NCI-H2171 (cell line): ENCODE measurements at regions not wholly inside any gene's neighbourhood (a gene's known extent, or its start where the extent isn't known, plus 50 kb on each side); places are given as distances from the start of the nearest gene placed in this dataset.
"Not testable (repeated sequence)": the region's sequence is repeated elsewhere in the genome, so short reads cannot be mapped to it uniquely, and the experiment has no call there.

ENCODE experiments used
- DNase-seq: peaks from one replicate; lab custom pipeline; 2025; lab: John Stamatoyannopoulos, UW

DNA sequence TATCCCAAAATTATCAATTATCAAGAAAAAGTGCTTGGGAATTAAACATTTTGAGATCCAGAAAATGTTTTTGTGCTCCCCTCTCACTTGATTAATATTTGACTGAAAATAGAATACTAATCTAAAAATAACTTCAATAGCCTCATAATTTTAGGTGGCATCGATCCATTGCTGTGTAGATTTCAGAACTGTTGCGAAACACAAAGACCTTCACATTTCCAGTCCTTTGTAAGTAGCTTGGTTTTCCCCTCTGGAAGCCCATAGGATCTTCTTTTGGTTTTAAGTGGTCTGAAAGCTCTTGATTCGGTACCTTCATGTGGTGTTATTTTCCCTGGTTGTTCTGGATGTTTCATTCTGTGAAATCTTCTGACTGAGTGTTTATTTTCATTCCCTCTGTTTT lies 176.5 kb downstream of the NUFIP1 start:
- DNase-seq = no peak

- DNase-seq = peak; percentile 41
These were observed 179.0 kb downstream of the NUFIP1 start for GRCh38 chr13:44810061-44810840.

GRCh38 chr13:44809190-44809589 lies 180.1 kb downstream of the NUFIP1 start:
- no peak for DNase-seq

- DNase-seq = no peak
These were observed 181.1 kb downstream of the NUFIP1 start for GRCh38 chr13:44808185-44808584.

GRCh38 chr13:44807449-44808034 lies 181.7 kb downstream of the NUFIP1 start:
- no peak for DNase-seq

DNA sequence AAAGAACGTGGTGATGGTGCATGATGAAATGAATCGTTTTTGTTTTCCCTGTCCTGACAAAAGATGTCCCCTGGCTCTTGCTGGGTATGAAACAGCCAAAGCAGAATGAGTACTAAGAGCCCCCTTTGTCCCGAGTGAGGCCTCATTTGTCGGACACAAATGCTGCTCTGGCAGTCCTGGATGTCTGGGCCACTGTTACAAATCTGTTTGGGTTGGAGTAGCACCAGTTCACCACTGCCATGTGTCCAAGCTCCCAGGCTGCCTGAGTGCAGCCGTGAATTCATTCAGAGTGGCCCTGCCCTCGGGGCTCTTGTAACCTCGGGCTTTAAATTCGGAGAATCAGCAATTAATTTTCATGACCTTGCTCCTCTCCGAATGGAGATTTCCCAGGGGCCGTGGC lies 182.4 kb downstream of the NUFIP1 start:
- no peak for DNase-seq

- no peak for DNase-seq
These were observed 183.7 kb downstream of the NUFIP1 start for GRCh38 chr13:44805585-44805984.

- DNase-seq = no peak
These were observed 185.9 kb downstream of the NUFIP1 start for GRCh38 chr13:44803390-44803789.

- DNase-seq = no peak
These were observed 186.8 kb downstream of the NUFIP1 start for GRCh38 chr13:44802491-44802890.

DNA sequence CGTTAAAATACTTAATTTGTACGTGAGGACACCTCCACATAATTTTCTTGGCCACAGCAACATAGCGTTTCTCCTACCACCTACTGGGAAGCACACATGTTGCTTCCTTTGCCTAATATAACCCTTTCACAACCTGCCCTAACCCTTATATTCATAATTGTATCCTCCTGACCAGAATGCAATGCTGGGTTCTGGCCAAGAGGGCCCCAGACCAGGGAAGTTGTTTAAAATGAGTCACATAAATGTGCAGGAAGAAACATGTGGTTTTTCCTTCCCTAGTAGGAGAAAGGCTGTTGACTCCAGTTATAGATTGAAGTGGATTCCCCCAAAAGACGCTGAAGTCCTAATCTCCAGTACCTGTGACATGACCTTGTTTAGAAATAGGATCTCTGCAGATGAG lies 187.3 kb downstream of the NUFIP1 start:
- DNase-seq = no peak

- DNase-seq = no peak
These were observed 188.6 kb downstream of the NUFIP1 start for GRCh38 chr13:44800626-44801025.

DNA sequence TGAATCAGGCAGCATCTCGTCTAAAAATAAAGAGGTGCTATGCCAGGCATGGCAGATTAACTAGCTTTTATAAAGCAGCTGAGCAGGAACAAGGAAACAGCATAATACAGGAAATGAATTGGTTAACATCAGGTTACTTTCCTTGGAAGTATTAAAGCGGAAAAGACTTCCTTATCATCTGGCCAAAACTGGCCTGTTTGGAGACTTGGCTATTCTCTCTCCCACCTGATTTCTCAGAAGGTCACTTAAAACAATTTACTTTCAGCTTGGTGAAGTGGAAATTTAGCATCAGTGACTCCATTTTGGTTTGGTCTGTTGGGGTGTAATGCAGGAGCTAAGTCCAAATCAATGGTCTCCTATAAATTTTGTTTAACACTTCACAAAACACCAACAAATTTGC lies 191.6 kb downstream of the NUFIP1 start:
- no peak for DNase-seq

GRCh38 chr13:44796597-44797490 lies 192.4 kb downstream of the NUFIP1 start:
- DNase-seq = no peak

DNA sequence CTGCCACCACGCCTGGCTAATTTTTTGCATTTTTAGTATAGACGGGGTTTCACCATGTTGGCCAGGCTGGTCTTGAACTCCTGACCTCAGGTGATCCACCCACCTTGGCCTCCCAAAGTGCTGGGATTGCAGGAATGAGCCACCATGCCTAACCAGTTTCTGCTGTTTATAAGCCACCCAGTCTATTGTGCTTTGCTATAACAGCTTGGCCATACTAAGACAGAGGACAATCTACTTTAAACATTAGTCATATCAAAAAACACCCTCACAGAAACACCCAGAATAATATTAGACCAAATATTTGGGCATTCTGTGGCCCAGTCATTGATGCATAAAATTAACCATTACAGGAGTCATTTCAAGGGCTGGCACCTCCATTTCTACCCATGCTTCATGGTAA lies 193.2 kb downstream of the NUFIP1 start:
- DNase-seq = not testable (repeated sequence)

DNA sequence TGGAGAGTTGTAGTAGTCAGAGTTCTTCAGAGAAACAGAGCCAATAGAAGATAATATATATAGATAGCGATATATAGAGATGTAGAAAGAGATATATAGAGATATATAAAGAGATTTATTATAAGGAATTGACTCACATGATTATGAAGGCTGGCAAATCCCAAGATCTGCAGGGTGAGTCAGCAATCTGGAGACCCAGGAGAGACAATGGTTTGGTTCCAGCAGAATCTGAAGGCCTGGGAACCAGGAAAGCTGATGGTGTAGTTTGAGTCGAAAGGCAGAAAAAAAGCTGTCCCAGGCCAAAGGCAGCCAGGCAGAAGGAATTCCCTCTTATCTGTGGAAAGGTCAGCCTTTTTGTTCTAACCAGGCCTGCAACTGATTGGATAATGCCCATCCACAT lies 194.1 kb downstream of the NUFIP1 start:
- no peak for DNase-seq

- DNase-seq = no peak
These were observed 197.2 kb downstream of the NUFIP1 start for GRCh38 chr13:44792096-44792495.

DNA sequence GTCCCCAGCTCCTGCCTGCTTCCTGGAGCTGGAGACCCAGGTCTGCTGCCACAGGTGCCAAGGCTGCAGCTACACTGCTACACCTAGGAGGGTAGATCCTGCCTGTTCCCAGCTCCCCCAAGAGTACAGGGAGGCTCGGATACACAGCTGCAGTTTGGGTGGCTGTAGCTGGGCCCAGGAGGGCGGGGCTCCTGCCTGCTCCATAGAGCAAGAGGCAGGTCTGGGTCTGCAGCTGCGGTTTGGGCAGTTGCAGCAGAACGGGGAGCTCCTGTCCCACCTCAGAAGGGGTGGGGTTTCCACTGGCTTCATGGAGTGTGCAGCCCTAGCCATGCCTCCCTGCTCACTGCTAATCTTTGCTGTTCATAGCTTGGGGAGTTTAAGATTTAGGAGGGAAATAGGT lies 199.0 kb downstream of the NUFIP1 start:
- DNase-seq = no peak

DNA sequence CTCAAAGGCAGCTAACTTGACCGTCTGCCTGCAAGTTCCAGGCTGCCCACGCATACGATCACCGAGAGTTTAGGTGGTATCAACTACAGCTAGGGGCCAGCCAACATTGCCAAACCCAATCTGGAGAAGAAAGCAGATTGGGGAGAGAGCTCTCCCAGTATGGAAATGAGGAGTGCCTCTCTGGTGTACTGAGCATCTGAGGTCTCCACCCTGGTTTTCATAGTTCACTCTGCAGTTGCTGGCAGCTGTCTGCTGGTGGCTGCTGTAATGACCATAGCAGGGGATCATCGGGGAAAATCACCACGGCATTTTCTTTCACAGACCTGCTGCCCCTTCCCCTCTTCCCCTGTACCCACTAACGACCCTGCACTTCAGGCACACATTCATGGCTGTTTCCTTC lies 201.7 kb downstream of the NUFIP1 start:
- no peak for DNase-seq

DNA sequence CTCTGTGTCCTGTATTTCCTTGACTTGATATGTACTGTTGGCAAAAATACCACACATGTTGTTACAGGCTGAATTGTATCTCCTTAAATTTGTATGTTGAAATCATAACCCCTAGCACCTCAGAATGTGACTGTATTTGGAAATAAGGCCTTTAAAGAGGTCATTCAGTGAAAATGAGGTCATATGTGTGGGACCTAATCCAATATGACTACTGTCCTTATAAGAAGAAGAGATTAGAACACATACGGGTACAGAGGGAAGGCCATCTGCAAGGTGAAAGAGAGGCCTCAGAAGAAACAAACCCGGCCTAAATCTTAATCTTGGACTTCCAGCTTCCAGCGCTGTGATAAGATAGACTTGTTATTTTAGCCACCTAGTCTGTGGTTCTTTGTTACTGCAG lies 202.5 kb downstream of the NUFIP1 start:
- DNase-seq = no peak

DNA sequence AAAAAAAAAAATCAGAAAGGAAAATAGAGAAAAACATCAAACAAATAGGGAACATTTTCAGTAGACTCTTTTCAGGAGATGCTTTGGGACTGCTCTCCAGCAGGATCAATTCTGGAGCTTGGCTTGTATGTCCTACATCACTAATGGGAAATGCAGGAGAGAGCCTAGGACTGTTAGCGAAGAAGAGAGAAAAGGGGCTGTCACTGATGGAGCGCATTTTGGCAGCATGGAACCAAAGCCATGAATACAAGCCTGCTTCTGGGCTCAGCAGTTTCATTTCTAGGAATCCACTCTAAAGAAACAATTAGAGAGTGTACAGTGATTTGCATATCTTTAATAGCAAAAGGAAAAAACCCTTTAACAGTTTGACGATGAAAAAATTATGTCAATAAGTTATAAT lies 203.9 kb downstream of the NUFIP1 start:
- DNase-seq = no peak

DNA sequence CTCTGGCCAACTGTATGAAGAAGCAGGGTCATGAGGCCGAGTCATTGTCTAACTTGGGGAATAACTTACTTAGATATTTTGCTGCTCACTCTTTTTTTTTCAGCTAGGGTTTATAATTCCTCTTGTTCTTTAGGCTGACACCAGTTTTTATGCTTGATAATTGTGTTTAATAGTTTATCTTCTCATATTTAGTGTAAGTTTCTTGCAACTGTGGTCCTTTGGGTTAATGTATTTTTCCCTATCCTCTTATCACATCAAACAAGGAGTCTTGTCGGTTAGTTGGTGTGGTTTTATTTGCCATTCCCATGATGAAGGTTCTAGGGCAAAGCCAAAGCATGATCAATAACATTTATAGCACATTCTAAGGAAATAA lies 204.6 kb downstream of the NUFIP1 start:
- DNase-seq = no peak

GRCh38 chr13:44783994-44784707 lies 205.1 kb downstream of the NUFIP1 start:
- no peak for DNase-seq
